CD4-positive, CD25-positive, alpha-beta regulatory T cell (primary cell): ENCODE measurements at regions not wholly inside any gene's neighbourhood (a gene's known extent, or its start where the extent isn't known, plus 50 kb on each side); places are given as distances from the start of the nearest gene placed in this dataset.

Experiments
- ATAC-seq, 2 donors: fragments of 150-1000 bp; cut with Tn5 transposase; one replicate each; pipeline ENCODE4 v1.10.0; 2021; ENCODE audit warnings: low read depth in 2 of 2, moderate number of reproducible peaks in 2 of 2, moderate library complexity in 1 of 2
- DNase-seq, 3 donors: peaks; one replicate each; pipeline versions ENCODE4 v3.0.0 to v3.0.0-alpha.2; 2012 to 2022; ENCODE audit warnings: mixed read lengths in 1 of 3
- H3K27ac ChIP-seq: one replicate; pipeline ENCODE4 v1.7.0; 2013; ENCODE audit warnings: mild to moderate bottlenecking, low read length; ENCODE audit not compliant: insufficient read depth, poor library complexity, severe bottlenecking
- H3K27me3 ChIP-seq: one replicate; pipeline ENCODE4 v1.7.0; 2013; ENCODE audit warnings: low read length; ENCODE audit not compliant: control insufficient read depth, insufficient read depth
- H3K36me3 ChIP-seq: one replicate; pipeline ENCODE4 v1.7.0; 2013; ENCODE audit warnings: mild to moderate bottlenecking, low read length, moderate library complexity; ENCODE audit not compliant: control insufficient read depth, insufficient read depth
- H3K4me1 ChIP-seq: 2 replicates; pipeline ENCODE4 v1.7.0; 2013; ENCODE audit warnings: mild to moderate bottlenecking, low read length; ENCODE audit not compliant: insufficient read depth, control insufficient read depth, poor library complexity, severe bottlenecking
- H3K4me3 ChIP-seq: one replicate; pipeline ENCODE4 v1.7.0; 2013; ENCODE audit warnings: low read depth, mild to moderate bottlenecking, low read length, moderate library complexity
- H3K9me3 ChIP-seq, 2 experiments: 1 replicate in 1 of 2; 2 replicates in 1 of 2; pipeline ENCODE4 v1.7.0; 2013; ENCODE audit warnings: low read length in 2 of 2, mild to moderate bottlenecking in 1 of 2, moderate library complexity in 1 of 2; ENCODE audit not compliant: control insufficient read depth in 2 of 2
- H3K27ac Mint-ChIP-seq, 3 donors: one replicate each; pipeline ENCODE4 v1.8.0; 2020 to 2022; ENCODE audit warnings: mild to moderate bottlenecking in 3 of 3, mixed read lengths in 3 of 3, moderate library complexity in 2 of 3
- H3K27me3 Mint-ChIP-seq: one replicate; pipeline ENCODE4 v1.8.0; 2022; ENCODE audit warnings: mild to moderate bottlenecking, mixed read lengths
- H3K36me3 Mint-ChIP-seq: one replicate; pipeline ENCODE4 v1.8.0; 2020; ENCODE audit warnings: mixed read lengths
- H3K4me1 Mint-ChIP-seq, 4 donors: one replicate each; pipeline ENCODE4 v1.8.0; 2020 to 2022; ENCODE audit warnings: mixed read lengths in 4 of 4, mild to moderate bottlenecking in 1 of 4
- H3K4me3 Mint-ChIP-seq, 4 donors: one replicate each; pipeline ENCODE4 v1.8.0; 2020 to 2022; ENCODE audit warnings: mild to moderate bottlenecking in 4 of 4, mixed read lengths in 4 of 4, moderate library complexity in 3 of 4
- H3K9me3 Mint-ChIP-seq, 7 donors: one replicate each; pipeline ENCODE4 v1.8.0; 2020 to 2022; ENCODE audit warnings: mixed read lengths in 7 of 7, mild to moderate bottlenecking in 3 of 7, moderate library complexity in 2 of 7

DNA sequence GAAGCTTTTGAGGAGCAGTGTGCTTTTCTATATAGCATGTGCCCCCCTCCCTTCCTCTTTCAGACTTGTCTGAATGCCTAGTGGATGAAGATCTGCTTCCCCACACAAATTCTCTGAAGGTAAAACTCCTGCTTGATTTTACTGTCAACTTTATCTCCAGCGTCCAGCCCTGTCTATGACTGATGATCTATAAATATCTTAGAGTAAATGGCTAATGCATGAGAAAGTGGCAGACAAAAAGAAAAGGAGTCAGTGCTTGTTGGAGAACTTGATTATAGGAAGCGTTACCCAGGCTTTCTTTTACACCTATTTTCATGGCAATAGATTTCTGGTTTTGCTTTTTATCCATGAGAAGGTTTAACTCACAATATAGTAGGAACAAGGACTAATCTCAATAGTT, 168.3 kb upstream of the HS3ST1 start:
- peaks cover 4% of the 10 kb centered on the region for H3K27me3 Mint-ChIP-seq
- ATAC-seq (no peak), DNase-seq (no peak)
- H3K27ac Mint-ChIP-seq: no peak overlapping the region
- Histone ChIP-seq H3K4me3 (no peak overlapping the region), H3K4me1 (no peaks in the 10 kb centered on the region), H3K9me3 (no peaks in the 10 kb centered on the region), H3K27me3 (no peaks in the 10 kb centered on the region), H3K27ac (no peak overlapping the region), H3K36me3 (no peaks in the 10 kb centered on the region)
- H3K36me3 Mint-ChIP-seq: no peaks in the 10 kb centered on the region
- no peak overlapping the region for H3K4me3 Mint-ChIP-seq
- peaks cover 0 to 3% (median 0%) of the 10 kb centered on the region in 7 donors for H3K9me3 Mint-ChIP-seq
- H3K4me1 Mint-ChIP-seq: no peaks in the 10 kb centered on the region

DNA sequence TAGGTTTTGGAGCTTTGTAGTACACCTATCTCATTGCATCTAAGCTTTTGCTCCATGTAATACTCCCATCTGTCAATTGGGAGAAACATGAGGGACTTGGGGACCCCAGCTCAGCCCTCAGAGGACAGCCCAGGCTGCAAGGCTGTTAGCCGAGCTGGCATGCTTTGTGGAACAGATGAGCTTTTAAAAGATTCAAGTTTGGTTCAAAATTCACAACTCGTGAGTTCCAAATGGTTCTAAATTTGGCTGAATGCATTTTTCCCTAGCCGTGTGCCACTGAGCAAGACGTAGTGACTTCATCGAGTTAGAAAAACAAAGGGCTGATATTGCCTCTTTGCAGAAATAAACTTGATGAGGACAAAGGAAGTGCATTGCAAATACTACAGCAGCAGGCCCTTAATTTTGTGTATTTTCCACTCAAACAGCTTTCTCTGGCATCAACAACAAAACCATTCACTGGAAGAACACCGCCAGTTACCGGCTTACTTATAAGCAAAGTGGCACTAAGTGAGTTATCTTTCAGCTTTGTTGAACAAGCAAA, 165.0 kb upstream of the HS3ST1 start:
- no peaks in the 10 kb centered on the region for H3K9me3 ChIP-seq
- Mint-ChIP-seq H3K4me1 (no peaks in the 10 kb centered on the region), H3K36me3 (no peaks in the 10 kb centered on the region), H3K4me3 (no peak overlapping the region), H3K27ac (no peak overlapping the region), H3K27me3 (no peaks in the 10 kb centered on the region), H3K9me3 (peaks cover 0 to 2% (median 0%) of the 10 kb centered on the region in 7 donors)
- no peaks in the 10 kb centered on the region for H3K36me3 ChIP-seq
- no peaks in the 10 kb centered on the region for H3K27me3 ChIP-seq
- no peak overlapping the region for H3K27ac ChIP-seq
- no peak overlapping the region for H3K4me3 ChIP-seq
- H3K4me1 ChIP-seq: no peaks in the 10 kb centered on the region
- ATAC-seq: no peak
- DNase-seq: no peak

DNA sequence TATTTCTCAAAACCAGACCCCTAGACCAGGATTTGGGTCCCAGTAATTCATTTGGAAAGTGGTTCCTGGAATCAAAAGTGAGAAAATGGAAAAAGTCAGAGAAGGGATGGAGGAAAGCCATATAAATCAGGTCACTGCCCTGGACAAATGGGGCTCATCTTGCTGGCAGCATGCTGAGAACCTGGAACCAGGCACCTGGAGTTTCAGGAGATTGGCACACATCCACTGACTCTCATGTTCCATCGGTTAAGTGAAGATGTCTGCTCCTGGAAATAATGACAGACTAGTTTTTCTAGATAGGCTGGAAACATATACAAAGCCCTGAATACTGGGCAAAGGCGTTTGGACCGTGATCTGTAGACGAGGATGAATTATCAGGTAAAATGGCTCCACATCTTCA, 163.6 kb upstream of the HS3ST1 start:
- Histone ChIP-seq H3K4me3 (no peak overlapping the region), H3K27me3 (no peaks in the 10 kb centered on the region), H3K9me3 (no peaks in the 10 kb centered on the region), H3K4me1 (no peaks in the 10 kb centered on the region), H3K36me3 (no peaks in the 10 kb centered on the region), H3K27ac (no peak overlapping the region)
- Mint-ChIP-seq H3K4me1 (no peaks in the 10 kb centered on the region), H3K27me3 (peaks cover 5% of the 10 kb centered on the region), H3K27ac (no peak overlapping the region), H3K9me3 (peaks cover 0 to 3% (median 0%) of the 10 kb centered on the region in 7 donors), H3K4me3 (no peak overlapping the region), H3K36me3 (no peaks in the 10 kb centered on the region)
- no peak for DNase-seq
- no peak for ATAC-seq

DNA sequence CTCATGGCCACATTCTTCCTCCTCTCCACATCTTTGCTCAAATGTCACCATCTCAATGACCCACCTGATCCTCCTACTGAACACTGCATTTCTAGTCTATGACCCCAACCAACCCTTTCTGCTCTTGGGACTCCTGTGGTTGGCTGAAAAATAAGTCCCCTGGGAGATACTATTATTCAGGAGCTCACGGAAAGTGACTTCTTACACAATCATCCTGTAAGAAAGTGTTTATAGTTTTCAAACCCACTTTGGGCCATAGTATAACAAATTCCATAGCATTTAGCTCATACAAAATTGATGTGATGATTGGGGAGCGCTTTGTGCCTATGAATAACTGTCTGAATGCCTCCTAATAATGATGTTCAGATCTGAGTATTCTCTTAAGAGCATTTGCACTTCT, 161.4 kb upstream of the HS3ST1 start:
- ATAC-seq: no peak
- Mint-ChIP-seq H3K4me3 (no peak overlapping the region), H3K27me3 (peaks cover 5% of the 10 kb centered on the region), H3K27ac (no peak overlapping the region), H3K9me3 (peaks cover 0 to 3% (median 0%) of the 10 kb centered on the region in 7 donors), H3K36me3 (no peaks in the 10 kb centered on the region), H3K4me1 (no peaks in the 10 kb centered on the region)
- Histone ChIP-seq H3K36me3 (no peaks in the 10 kb centered on the region), H3K4me3 (no peak overlapping the region), H3K27ac (no peak overlapping the region), H3K4me1 (no peaks in the 10 kb centered on the region), H3K9me3 (no peaks in the 10 kb centered on the region), H3K27me3 (no peaks in the 10 kb centered on the region)
- no peak for DNase-seq

DNA sequence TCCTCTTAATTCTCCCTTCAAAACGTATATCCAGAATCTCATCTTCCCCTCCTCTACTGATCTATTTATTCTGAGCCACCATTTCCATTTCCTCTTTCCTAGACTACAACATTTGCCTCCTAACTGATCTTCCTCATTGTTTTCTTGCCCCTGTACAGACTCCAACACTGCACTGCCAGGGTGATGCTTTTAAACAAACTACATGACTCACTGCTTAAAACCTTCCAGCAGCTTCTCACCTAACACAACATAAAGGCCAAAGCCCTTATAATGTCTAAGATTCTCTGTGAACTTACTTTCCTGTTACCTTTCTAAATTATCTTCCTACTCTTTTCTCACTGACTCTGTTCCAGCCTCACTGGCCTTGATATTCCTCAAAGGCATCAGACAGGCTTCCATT, 161.0 kb upstream of the HS3ST1 start:
- DNase-seq (no peak), ATAC-seq (no peak)
- Histone ChIP-seq H3K36me3 (no peaks in the 10 kb centered on the region), H3K4me3 (no peak overlapping the region), H3K27me3 (no peaks in the 10 kb centered on the region), H3K27ac (no peak overlapping the region), H3K9me3 (no peaks in the 10 kb centered on the region), H3K4me1 (no peaks in the 10 kb centered on the region)
- Mint-ChIP-seq H3K27me3 (peaks cover 5% of the 10 kb centered on the region), H3K36me3 (no peaks in the 10 kb centered on the region), H3K9me3 (peaks cover 0 to 3% (median 0%) of the 10 kb centered on the region in 7 donors), H3K27ac (no peak overlapping the region), H3K4me1 (no peaks in the 10 kb centered on the region), H3K4me3 (no peak overlapping the region)

DNA sequence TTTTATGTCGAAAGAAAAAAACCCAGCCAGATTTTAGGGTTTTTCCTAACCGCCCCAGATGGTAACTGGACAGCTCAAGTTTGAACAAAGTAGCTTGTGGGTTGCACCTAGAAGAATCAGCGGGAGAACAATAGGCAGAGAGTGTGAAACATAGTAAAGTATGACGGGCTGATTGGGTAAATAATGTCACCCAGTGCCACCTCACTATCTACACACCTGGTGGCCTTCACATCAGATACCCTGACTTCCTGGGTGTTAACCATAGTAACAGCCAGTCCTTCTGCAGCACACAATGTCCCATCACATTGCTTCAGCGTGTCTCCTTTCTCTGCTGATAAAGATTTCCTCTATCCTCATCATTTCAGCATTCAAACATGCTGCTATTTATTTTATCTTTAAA, 159.1 kb upstream of the HS3ST1 start:
- H3K4me3 ChIP-seq: no peak overlapping the region

DNA sequence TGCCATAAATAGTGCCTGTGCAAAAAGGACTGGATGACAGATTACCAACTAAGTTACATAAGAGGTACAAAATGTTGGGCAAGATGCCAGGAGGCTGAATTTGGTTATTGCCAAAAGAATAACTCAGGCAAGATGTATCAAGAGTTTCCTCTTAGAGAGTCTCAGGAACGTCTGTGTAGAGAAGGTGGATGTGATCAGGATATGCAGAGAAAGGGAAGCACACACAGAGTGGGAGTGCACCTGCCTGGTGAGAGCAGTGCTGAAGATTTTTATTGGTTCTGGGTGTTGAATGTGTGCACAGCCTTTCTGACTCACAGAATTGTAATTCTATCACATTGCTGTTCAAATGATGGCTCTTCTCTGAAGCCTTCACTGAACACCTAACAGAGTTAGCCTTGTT, 156.8 kb upstream of the HS3ST1 start:
- ATAC-seq (no peak), DNase-seq (no peak)
- Mint-ChIP-seq H3K27ac (no peak overlapping the region), H3K27me3 (peaks cover 5% of the 10 kb centered on the region), H3K9me3 (peaks cover 0 to 15% (median 3%) of the 10 kb centered on the region in 7 donors), H3K36me3 (no peaks in the 10 kb centered on the region), H3K4me3 (no peak overlapping the region), H3K4me1 (peaks cover 0 to 2% (median 0%) of the 10 kb centered on the region in 4 donors)
- peaks cover 2% of the 10 kb centered on the region for H3K27me3 ChIP-seq
- H3K9me3 ChIP-seq: no peaks in the 10 kb centered on the region
- H3K4me3 ChIP-seq: no peak overlapping the region
- no peaks in the 10 kb centered on the region for H3K36me3 ChIP-seq
- no peak overlapping the region for H3K27ac ChIP-seq
- no peaks in the 10 kb centered on the region for H3K4me1 ChIP-seq

More for the DNA sequence above, 159.1 kb upstream of the HS3ST1 start:
- Mint-ChIP-seq H3K27ac (no peak overlapping the region), H3K27me3 (peaks cover 5% of the 10 kb centered on the region), H3K9me3 (peaks cover 0 to 3% (median 0%) of the 10 kb centered on the region in 7 donors), H3K36me3 (no peaks in the 10 kb centered on the region), H3K4me3 (no peak overlapping the region), H3K4me1 (peaks cover 0 to 2% (median 0%) of the 10 kb centered on the region in 4 donors)
- Histone ChIP-seq H3K9me3 (no peaks in the 10 kb centered on the region), H3K4me1 (no peaks in the 10 kb centered on the region), H3K36me3 (no peaks in the 10 kb centered on the region), H3K27ac (no peak overlapping the region), H3K27me3 (peaks cover 2% of the 10 kb centered on the region)
- ATAC-seq (no peak), DNase-seq (no peak)

DNA sequence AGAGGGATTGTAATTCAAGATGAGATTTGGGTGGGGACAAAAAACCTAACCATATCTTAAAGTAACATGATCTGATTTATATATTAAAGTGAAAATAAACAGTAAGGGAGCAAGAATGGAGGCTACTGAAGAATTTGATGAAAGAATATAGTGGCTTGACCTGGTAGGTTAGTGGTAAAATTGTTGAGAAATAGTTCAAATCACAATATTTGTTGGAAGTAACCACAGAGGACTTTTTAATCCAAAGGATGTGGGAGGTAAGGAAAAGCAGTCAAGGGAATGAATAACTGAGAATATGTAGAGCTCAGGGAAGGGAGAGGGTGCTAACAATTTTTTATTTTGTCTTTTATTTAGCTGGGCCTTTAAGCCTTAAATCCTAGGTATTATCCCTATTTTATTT, 139.8 kb upstream of the HS3ST1 start:
- Histone ChIP-seq H3K4me1 (no peaks in the 10 kb centered on the region), H3K27me3 (no peaks in the 10 kb centered on the region), H3K36me3 (no peaks in the 10 kb centered on the region), H3K4me3 (no peak overlapping the region), H3K27ac (no peak overlapping the region), H3K9me3 (no peaks in the 10 kb centered on the region)
- H3K27me3 Mint-ChIP-seq: peaks cover 4% of the 10 kb centered on the region
- H3K27ac Mint-ChIP-seq: no peak overlapping the region
- no peak for DNase-seq
- H3K9me3 Mint-ChIP-seq: peaks cover 0 to 9% (median 2%) of the 10 kb centered on the region in 7 donors
- no peaks in the 10 kb centered on the region for H3K4me1 Mint-ChIP-seq
- no peak overlapping the region for H3K4me3 Mint-ChIP-seq
- no peak for ATAC-seq
- no peaks in the 10 kb centered on the region for H3K36me3 Mint-ChIP-seq
